RWPE1 (cell line): ENCODE measurements at regions not wholly inside any gene's neighbourhood (a gene's known extent, or its start where the extent isn't known, plus 50 kb on each side); places are given as distances from the start of the nearest gene placed in this dataset.

ENCODE experiments used
- CTCF ChIA-PET: fragments of 350-600 bp; sonication (Branson Sonifier 250); formaldehyde crosslinking; extraction: SDS; loops from one replicate; lab custom pipeline; 2021; lab: Yijun Ruan, JAX
- POLR2A ChIA-PET: fragments of 400-600 bp; formaldehyde crosslinking; extraction: SDS; loops from one replicate; lab custom pipeline; 2020; ENCODE audit warnings: antibody characterized with exemption; ENCODE audit not compliant: low non-redundant PET; lab: Yijun Ruan, JAX
- DNase-seq: peaks from one replicate; pipeline ENCODE4 v3.0.0; 2012; ENCODE audit warnings: low spot score
- H3K27ac ChIP-seq: fragments of 450-650 bp; 2 replicates; pipeline ENCODE4 v1.5.1; 2017
- TF ChIP-seq, protein P1 (sequence below): fragments of 450-650 bp; conservative IDR thresholded peaks from 2 replicates; pipeline ENCODE4 v1.5.1; 2017; ENCODE audit warnings: low read depth, mild to moderate bottlenecking

DNA sequence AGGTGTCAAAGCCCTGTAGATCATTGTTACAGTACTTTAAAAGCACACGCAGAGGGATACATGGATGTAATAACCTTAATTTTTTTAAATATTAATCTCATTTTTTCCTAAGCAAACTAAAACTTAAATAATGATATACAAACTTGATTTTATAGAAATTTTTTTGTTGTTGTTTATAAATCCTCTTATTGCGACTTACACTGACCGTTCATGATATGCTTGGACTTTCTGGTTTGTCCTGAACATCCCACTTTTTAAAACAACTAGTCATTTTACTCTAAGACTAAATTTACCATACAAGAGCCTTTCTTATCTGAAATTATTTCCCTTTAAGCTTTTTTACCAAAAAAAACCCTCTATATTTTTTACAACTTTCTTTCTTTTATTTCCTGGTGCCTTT lies 2106.0 kb downstream of the PCDH7 start:
- POLR2A ChIA-PET: no interaction called here
- TF ChIP-seq, protein P1, sequence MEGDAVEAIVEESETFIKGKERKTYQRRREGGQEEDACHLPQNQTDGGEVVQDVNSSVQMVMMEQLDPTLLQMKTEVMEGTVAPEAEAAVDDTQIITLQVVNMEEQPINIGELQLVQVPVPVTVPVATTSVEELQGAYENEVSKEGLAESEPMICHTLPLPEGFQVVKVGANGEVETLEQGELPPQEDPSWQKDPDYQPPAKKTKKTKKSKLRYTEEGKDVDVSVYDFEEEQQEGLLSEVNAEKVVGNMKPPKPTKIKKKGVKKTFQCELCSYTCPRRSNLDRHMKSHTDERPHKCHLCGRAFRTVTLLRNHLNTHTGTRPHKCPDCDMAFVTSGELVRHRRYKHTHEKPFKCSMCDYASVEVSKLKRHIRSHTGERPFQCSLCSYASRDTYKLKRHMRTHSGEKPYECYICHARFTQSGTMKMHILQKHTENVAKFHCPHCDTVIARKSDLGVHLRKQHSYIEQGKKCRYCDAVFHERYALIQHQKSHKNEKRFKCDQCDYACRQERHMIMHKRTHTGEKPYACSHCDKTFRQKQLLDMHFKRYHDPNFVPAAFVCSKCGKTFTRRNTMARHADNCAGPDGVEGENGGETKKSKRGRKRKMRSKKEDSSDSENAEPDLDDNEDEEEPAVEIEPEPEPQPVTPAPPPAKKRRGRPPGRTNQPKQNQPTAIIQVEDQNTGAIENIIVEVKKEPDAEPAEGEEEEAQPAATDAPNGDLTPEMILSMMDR: no peak
- CTCF ChIA-PET: interaction anchor here (0.7 kb wide), 1 partner anchor 1686 kb away, joined by 5 read pairs; no protein-coding TSS in a partner anchor
- DNase-seq: no peak
- H3K27ac ChIP-seq: no peak overlapping the region

GRCh38 chr4:32830160-32830559 lies 2110.0 kb downstream of the PCDH7 start:
- ChIA-PET POLR2A (no interaction called here), CTCF (no interaction called here)
- DNase-seq: no peak
- TF ChIP-seq, protein P1: no peak
- H3K27ac ChIP-seq: no peak overlapping the region

DNA sequence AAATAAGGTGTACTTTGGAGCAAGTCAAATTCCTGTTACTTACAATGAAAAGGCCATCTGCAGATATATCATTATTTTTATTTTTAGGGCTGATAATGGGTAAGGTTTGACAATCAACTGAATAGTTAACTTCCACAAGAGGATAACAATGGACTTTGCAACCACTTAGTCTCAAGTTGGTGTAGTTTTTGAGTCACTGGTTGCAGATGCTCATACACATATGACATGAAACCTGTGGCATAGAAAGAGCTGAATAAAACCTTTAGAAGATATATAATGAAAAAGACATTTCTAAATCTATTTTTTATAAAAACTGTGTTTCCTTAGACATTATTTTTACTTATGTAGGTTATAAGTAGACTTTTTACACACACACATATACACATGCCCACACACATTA lies 2110.9 kb downstream of the PCDH7 start:
- TF ChIP-seq, protein P1: no peak
- CTCF ChIA-PET: interaction anchor here (0.6 kb wide), 1 partner anchor 1201 kb away, joined by 4 read pairs; no protein-coding TSS in a partner anchor
- POLR2A ChIA-PET: no interaction called here

DNA sequence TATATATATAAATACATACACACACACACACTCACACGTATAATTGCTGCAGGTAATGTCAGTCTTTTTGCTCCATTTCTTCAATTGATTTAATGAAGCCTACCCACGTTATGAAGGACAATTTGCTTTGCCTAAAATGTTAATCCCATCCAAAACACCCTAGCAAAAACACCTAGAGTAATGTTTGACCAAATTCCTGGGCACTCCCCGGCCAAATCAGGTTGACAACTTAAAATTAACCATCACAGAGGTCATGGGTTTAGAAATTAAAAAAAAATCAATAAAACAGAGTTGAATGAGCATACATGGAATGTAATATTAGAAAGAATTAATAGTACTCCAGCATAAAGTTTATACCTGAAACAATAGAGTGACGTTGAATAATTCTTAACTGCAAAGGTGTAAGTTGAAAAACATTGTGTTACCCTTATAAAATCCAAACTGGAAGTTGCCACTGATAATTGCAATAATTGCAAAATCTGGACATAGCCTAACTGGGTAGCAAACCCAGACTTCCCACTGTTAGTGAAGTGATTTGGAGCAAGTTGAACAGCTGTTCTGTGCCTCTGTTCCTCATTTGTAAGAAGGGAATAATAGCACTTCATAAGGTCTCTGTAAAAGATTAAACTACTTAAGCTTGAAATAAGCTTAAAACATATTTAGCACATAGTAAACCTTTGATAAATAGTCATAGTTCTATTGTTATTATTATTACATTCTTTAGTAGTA lies 2120.5 kb downstream of the PCDH7 start:
- no peak for DNase-seq
- no peak overlapping the region for H3K27ac ChIP-seq
- TF ChIP-seq, protein P1: no peak
- CTCF ChIA-PET: no interaction called here
- POLR2A ChIA-PET: no interaction called here

More for the DNA sequence above, 2110.9 kb downstream of the PCDH7 start:
- H3K27ac ChIP-seq: no peak overlapping the region
- DNase-seq: no peak

DNA sequence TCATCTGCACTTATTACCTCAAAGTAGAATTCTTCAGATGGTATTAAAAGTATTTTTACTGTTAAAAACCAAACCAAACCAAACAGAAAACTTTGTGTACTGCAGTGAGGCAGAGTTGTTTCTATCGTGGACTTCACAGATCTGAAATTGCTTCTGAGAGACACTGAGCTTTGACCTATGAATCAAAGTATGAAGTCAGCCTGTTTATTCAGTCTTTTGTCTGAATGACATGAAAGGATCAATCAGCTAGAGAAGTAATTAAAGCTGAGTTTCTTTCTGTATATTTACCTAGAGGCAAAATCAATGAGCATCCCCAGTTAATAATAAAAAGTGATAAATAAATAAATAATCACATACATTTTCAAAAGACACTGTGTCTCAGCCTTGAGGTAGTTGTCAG lies 2121.0 kb downstream of the PCDH7 start:
- H3K27ac ChIP-seq: no peak overlapping the region
- ChIA-PET POLR2A (no interaction called here), CTCF (no interaction called here)
- TF ChIP-seq, protein P1: no peak
- DNase-seq: no peak

- no peak overlapping the region for H3K27ac ChIP-seq
- CTCF ChIA-PET: interaction anchor here (0.6 kb wide), 1 partner anchor 1376 kb away, joined by 6 read pairs; no protein-coding TSS in a partner anchor
- POLR2A ChIA-PET: no interaction called here
- TF ChIP-seq, protein P1: no peak
- DNase-seq: no peak
These were observed 2127.3 kb downstream of the PCDH7 start for GRCh38 chr4:32847461-32847860.
